Vagina (tissue), 2 donors: ENCODE measurements at regions not wholly inside any gene's neighbourhood (a gene's known extent, or its start where the extent isn't known, plus 50 kb on each side); places are given as distances from the start of the nearest gene placed in this dataset.

Source experiments
- CTCF ChIP-seq, 3 experiments: fragments of 450-650 bp in 2 of 3; fragments of 200-600 bp in 1 of 3; sonication (generic) in 1 of 3; IDR thresholded peaks; one replicate each; pipeline ENCODE4 v1.5.1; 2017 to 2019; ENCODE audit warnings: antibody characterized with exemption in 3 of 3, mild to moderate bottlenecking in 2 of 3, moderate library complexity in 2 of 3
- POLR2A ChIP-seq, 2 donors: fragments of 450-650 bp; IDR thresholded peaks; one replicate each; pipeline ENCODE4 v1.6.1; 2017; ENCODE audit warnings: antibody characterized with exemption in 2 of 2, mild to moderate bottlenecking in 2 of 2, moderate library complexity in 2 of 2
- POLR2AphosphoS5 ChIP-seq, 2 donors: sonication (generic); formaldehyde crosslinking; IDR thresholded peaks; one replicate each; pipeline ENCODE4 v1.9.0; 2017; ENCODE audit warnings: antibody characterized with exemption in 2 of 2, mild to moderate bottlenecking in 2 of 2, low read depth in 1 of 2; ENCODE audit not compliant: insufficient read depth in 1 of 2

- TF ChIP-seq CTCF (IDR thresholded peaks at IDR 0.05) = no peak
- TF ChIP-seq POLR2A (IDR thresholded peaks at IDR 0.05) = no peak
- TF ChIP-seq POLR2AphosphoS5 (IDR thresholded peaks at IDR 0.05; ENCODE audit: insufficient read depth in 1 of 2, low read depth in 1 of 2) = no peak
Observed at GRCh38 chr1:178579562-178579961, 66.7 kb downstream of the TEX35 start.
